ENCODE measurements at regions not wholly inside any gene's neighbourhood (a gene's known extent, or its start where the extent isn't known, plus 50 kb on each side); places are given as distances from the start of the nearest gene placed in this dataset.
"Not testable (repeated sequence)": the region's sequence is repeated elsewhere in the genome, so short reads cannot be mapped to it uniquely, and the experiment has no call there.

GRCh38 chr13:87986639-87987250, 315.6 kb downstream of the SLITRK5 start:
- DNase-seq = no peak

GRCh38 chr13:87998081-87998480, 326.9 kb downstream of the SLITRK5 start:
- DNase-seq = no peak

- no peak for DNase-seq
Measured at GRCh38 chr13:87999240-87999700, 328.1 kb downstream of the SLITRK5 start.

- no peak for DNase-seq
Measured at GRCh38 chr13:87999788-88000187, 328.6 kb downstream of the SLITRK5 start.

GRCh38 chr13:88000239-88000638, 329.1 kb downstream of the SLITRK5 start:
- no peak for DNase-seq

- no peak for DNase-seq
Measured at GRCh38 chr13:88000787-88001186, 329.6 kb downstream of the SLITRK5 start.

GRCh38 chr13:88005188-88005587, 334.0 kb downstream of the SLITRK5 start:
- DNase-seq = no peak

- DNase-seq = no peak
Measured at GRCh38 chr13:88014527-88014926, 343.4 kb downstream of the SLITRK5 start.

GRCh38 chr13:88022431-88023208, 351.4 kb downstream of the SLITRK5 start:
- DNase-seq = no peak

GRCh38 chr13:88026241-88026640, 355.1 kb downstream of the SLITRK5 start:
- no peak for DNase-seq

- DNase-seq = no peak
Measured at GRCh38 chr13:88031980-88032559, 360.9 kb downstream of the SLITRK5 start.

GRCh38 chr13:88036205-88036604, 365.0 kb downstream of the SLITRK5 start:
- not testable (repeated sequence) for DNase-seq

GRCh38 chr13:88042489-88042888, 371.3 kb downstream of the SLITRK5 start:
- no peak for DNase-seq

- DNase-seq = no peak
Measured at GRCh38 chr13:88051746-88052482, 380.7 kb downstream of the SLITRK5 start.

GRCh38 chr13:88063741-88064140, 392.6 kb downstream of the SLITRK5 start:
- no peak for DNase-seq

- DNase-seq = no peak
Measured at GRCh38 chr13:88066847-88067246, 395.7 kb downstream of the SLITRK5 start.

GRCh38 chr13:88068316-88068715, 397.1 kb downstream of the SLITRK5 start:
- DNase-seq = no peak

- no peak for DNase-seq
Measured at GRCh38 chr13:88068975-88069374, 397.8 kb downstream of the SLITRK5 start.

- DNase-seq = no peak
Measured at GRCh38 chr13:88071371-88071770, 400.2 kb downstream of the SLITRK5 start.

GRCh38 chr13:88074794-88075510, 403.8 kb downstream of the SLITRK5 start:
- no peak for DNase-seq

GRCh38 chr13:88085036-88085435, 413.9 kb downstream of the SLITRK5 start:
- no peak for DNase-seq

GRCh38 chr13:88086577-88086976, 415.4 kb downstream of the SLITRK5 start:
- no peak for DNase-seq

- DNase-seq = no peak
Measured at GRCh38 chr13:88097541-88097940, 426.4 kb downstream of the SLITRK5 start.
